ENCODE measurements at regions not wholly inside any gene's neighbourhood (a gene's known extent, or its start where the extent isn't known, plus 50 kb on each side); places are given as distances from the start of the nearest gene placed in this dataset.
"Not testable (repeated sequence)": the region's sequence is repeated elsewhere in the genome, so short reads cannot be mapped to it uniquely, and the experiment has no call there.

DNA sequence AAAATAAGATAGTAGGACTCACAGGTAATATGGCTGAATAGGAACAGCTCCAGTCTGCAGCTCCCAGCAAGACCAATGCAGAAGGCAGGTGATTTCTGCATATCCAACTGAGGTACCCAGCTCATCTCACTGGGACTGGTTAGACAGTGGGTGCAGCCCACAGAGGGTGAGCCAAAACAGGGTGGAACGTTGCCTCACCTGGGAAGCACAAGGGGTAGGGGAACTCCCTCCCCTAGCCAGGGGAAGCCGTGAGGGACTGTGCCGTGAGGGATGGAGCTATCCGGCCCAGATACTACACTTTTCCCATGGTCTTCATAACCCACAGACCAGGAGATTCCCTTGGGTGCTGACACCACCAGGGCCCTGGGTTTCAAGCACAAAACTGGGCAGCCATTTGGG is 114.8 kb upstream of the GNAI1 start:
- not testable (repeated sequence) for TF ChIP-seq EZH2 (IDR thresholded peaks at IDR 0.05; ENCODE audit: insufficient read depth, poor library complexity, severe bottlenecking); EZH2phosphoT487 (IDR thresholded peaks at IDR 0.05; ENCODE audit: insufficient read depth, low read depth)

Data from GM23248 (cell line).